Stimulated activated CD4-positive, alpha-beta T cell treated with anti-CD3 and anti-CD28 coated beads, Interleukin-1b, Interleukin-23, amount 100 ng/mL, for 4 hours (primary cell): ENCODE measurements at regions not wholly inside any gene's neighbourhood (a gene's known extent, or its start where the extent isn't known, plus 50 kb on each side); places are given as distances from the start of the nearest gene placed in this dataset.

Experiments
- DNase-seq, 2 donors: peaks; one replicate each; pipeline ENCODE4 v3.0.0-alpha.2; 2020; ENCODE audit warnings: low read depth in 2 of 2

DNA sequence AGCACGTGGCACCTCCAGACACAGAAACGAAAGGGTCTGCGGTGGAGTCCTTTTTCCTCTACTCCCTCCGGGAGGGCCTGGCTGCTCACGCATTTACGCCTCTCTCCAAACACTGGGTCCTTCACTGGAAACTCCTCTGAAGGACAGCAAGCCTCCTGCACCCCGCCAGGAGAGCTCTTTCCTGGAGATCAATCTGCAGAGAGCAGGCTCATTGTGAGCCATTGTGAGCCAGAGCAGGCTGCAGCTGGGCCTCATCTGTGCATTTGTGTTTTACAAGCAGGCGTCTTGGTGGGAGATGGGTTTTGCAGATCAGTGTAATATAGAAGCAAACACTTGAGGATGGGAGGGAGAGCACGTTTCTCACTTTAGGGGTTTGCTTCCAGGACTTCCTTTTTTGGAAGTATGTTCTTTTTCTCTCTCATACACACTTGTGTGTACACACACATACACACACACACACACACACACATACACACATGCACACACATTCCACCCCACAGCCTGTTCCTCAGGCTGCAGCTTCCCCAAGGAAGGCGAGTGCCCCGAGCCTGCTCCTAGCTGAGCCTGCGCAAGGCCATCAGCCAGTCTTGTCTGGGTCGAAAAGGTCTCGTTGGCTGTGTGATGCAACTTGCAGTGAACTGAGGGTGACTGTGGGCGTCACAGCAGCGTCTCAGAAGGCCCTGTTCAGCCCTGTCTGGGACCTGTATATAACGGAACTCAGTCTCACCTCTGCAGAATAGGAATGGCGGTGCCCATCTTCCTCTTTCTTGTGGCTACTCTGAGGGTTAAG is 163.5 kb downstream of the GLI2 start:
- DNase-seq = no peak

DNA sequence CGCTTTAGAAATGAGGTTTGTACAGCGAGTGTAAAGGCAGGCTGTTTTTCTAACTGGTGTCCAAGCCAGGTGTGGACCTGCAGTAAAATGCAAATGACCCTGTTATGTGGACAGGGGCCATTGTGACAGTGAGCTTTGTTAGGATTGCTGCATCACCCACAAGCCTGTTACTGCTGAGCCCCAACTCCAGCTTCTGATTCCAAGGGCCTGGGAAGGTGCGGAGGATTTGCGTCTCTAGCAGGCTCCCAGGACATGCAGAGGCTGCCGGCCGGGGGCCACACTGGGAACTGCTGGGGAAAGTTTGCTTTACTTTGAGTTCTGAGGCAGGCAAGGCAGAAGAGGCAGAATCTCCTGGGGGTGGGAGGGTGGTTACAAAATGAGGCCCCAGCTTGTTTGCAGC is 164.1 kb downstream of the GLI2 start:
- DNase-seq = no peak

- no peak for DNase-seq
Observed at GRCh38 chr2:120901201-120901600, 165.5 kb downstream of the GLI2 start.

DNA sequence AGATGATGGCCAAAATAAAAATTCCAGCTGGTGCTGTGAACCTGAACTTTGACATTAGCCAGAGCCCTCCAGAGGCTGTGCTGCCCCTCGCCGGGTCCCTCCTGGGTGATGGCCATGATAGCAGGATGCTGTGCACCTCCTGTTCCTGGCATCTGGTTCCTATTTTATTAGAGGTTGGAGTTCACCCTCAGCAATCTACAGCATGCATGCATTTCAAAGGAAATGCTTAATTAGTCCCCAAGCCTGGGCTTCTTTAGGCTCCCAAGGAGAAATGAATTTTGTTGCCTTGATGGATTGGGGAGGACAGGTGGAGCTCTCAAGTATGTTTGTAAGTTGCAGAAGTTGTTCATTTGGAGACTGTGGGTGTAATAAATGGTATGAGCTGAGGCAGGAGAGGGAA is 166.9 kb downstream of the GLI2 start:
- DNase-seq = no peak

- DNase-seq = no peak
Observed at GRCh38 chr2:120904379-120904778, 168.7 kb downstream of the GLI2 start.

- DNase-seq = no peak
Observed at GRCh38 chr2:120904830-120905234, 169.2 kb downstream of the GLI2 start.

DNA sequence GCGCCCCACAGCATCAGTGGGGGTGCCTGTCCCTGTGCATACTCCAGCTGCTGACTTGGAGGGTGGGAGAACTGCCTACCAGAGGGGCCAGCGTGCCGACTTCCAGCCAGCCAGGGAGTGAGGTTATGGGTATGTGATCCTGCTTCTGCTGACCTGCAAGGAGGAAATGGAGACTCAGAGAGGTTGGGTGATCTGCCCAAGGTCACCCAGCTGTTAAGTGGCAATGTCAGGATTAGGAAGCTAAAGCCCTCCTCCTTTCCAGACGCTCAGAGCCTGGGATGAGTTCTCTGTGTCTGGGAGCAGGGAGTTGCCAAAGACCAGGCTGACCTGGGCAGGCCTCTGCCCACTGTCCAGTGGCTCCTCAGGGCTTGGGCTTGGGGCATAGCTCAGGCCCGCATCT is 169.6 kb downstream of the GLI2 start:
- no peak for DNase-seq

DNA sequence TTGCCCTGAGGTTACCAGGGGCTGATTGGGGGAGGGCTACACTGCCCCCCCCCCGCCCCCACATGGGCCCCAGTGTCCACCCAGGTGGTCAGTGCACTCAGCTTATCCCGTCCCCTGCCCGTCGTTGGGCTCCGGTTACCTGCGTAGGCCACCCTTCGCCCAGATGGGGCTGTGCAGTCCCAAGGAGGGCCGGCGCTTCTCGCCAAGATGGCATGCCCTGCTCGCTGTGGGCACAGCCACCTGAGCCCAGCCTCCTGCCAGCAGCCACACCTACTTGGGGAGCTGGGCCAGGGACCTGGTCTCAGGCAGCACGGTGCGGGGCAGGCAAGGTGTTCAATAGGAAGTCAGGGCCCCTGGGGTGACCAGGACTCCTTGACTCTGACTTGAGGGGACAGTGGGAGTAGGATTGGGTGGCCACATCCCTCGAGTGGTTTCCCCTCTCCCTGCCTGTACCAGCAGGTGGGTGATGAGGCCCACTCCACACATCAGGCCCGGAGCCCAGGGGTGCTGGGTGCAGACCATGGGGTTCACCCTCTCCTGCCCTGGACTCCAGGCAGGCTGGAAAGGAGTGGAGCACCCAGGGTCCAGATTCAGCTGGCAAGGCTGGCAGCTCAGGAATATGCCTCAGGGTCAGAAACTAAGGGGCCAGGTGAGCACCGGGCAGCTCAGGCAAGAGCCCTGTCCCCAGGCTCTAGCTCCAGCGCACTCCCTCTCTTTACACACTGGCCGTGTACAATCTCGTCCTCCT is 170.3 kb downstream of the GLI2 start:
- no peak for DNase-seq

DNA sequence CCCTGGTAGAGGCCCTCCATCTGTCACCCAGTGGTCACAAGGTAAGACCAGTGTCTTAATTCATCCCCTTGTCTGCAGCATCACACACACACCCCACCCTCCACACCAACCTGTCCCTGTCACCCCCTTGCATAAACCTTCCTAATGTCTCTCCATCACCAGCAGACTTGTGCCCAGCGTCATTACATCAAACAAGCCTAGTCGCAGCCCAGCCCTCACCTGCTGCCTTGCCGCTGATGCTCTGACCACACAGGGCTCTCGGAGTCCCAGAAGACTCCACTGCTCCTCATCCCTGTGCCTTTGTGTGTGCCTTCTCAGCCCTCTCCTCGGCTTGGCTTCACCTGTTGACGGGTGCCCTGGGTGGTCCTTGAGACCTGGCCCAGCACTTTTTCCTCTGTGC is 171.2 kb downstream of the GLI2 start:
- DNase-seq = no peak

DNA sequence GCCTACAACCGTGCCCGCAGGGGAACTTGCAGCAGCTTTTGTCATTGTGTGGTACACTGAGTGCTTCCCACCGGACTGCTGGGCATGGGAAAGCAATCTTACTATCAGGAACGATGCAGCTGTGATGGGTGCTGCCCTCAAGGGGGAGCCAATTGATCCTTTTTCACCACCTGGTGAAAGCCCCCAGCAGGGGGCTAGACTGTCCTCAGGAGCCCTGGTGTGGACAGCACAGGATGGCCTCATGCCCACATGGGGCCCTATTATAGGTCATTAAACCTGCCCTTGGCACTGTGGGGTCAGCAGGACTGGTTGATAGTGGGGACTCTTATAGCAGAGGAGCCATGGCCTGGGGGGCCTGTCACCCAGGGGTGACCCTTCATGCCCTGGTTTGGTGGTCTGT is 172.2 kb downstream of the GLI2 start:
- no peak for DNase-seq

DNA sequence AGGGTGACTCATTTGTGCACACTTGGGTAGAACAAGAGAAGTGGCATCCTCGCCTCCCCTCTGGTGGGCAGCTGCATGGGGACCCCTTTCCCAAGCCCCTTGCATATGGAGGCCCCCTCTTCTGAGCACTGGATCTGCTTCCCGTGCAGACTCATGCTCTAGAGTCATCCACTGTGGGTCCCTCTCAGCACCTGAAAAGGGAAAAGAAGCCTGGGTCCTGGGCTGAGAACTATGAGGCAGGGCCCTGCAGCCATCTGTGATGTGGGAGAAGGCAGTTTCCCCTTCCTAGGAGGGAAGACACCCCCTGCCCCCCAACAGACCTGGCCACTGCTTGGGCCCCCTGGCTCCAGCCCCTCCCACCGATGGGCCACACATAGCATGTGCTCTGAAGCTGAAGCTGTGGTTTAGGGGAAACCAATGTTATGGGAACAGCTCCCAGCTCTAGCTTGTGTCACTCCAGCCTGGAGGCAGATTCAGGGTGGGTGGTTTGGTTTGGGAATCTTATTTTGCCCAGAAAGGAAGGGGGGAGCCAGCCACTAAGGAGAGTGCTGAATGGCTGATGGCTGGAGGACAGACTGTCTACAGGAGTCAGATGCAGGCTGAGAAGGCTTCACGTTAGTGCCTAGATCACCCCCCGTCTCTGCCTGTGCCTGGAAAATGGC is 172.8 kb downstream of the GLI2 start:
- no peak for DNase-seq

DNA sequence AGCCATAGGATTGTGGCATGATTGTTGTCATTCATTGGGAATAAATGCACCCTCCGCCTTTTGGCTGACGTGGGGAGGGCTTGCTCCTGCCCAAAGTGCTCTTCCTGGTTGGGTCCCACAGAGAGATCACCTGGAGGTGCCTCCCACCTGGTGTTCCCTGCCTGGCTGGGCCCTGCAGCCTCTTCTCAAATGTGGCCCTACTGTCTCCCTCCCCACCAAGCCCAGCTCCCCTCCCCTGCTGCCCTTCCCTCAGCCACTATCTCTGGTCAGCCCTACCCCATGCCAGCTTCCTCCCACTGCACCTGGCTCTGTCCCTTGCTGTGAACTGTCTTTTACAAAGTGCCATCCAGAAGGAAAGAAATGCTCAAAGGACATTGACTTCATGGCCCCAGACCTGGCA is 173.4 kb downstream of the GLI2 start:
- no peak for DNase-seq

- DNase-seq = no peak
Observed at GRCh38 chr2:120910164-120910563, 174.5 kb downstream of the GLI2 start.

DNA sequence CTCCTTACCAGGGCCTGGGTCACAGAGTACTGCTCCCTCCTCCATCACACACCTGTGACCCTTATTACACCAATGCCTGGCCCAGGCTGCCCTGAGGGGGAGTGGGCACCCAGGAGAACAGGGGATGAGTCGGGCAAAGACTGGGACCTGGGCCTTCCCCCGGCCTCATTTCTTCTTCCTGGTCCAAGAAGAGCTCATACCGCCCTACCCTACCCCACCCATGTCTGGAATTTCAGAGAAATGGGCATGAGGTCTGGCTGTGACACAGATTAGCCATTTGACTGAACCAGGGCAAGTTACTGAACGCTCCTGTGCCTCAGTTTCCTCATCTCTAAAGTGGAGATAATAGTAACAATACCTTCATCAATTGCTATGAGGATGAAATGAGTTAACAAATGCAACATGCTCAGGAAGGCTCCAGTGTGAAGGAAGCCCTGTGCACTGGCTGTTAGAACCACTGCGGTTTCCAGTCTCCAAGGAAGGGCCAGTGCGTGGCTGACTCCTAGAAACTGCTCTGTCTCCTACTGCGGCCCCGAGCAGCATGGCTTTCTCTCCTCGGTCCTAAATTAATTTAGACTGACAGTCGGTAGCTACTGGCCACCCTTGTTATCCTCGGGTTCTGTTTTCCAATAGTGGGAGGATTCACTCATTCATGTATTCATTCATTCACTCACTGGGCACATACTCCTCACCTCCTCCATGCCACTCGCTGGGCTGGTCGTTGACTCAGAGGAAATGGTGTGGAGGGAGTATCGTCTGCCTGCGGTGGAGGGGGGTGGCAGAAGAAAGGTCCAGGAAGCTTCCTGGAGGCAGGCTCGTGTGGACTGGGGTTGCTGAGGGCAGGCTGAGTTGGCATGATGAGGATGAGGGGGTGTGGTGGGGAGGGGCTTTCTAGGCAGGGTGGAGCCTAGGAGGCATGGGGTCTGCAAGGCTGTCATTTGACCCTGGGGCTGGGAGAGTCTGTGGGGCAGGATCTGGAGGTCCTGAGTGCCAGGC is 175.6 kb downstream of the GLI2 start:
- no peak for DNase-seq

GRCh38 chr2:120912101-120912985 is 176.7 kb downstream of the GLI2 start:
- DNase-seq = no peak

DNA sequence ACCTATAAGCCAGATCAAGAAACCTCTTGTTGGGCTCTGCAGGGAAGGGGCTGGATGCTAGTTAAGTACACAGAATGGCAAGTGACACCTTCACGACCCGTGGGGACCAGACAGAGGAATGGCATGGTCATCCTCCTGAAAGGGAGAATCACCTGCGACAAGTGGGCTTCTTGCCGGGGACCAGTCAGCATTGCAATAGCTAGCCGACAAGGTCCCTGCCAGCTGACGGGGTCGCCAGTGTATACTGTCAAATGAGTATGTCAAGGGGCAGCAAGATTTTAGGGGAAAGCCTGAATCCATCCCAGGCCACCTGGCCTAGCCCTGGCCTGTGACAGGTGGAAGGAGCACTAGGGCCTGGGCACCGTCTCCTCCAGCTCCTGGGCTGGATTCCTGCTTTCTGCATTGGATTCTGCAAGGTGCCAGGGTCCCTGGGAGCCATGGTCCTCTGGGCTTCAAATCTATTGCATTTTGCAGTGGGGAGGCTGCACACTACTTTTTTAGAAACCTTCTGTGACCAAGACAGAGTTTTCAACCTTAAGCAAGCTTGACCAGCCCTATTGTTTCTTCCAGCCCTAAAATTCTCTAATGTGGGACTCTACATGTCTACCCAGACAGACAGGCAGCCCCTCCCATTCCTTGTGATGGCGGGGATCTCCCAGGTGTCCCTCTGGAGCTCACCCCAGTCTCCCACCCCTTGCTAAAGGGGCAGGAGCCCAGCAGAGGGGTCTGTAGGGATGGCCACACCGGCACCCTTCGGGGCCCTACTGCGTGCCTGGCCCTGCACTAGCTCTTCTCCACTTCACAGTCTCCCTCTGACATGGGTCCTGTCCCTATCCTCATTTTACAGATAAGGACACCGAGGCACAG is 178.5 kb downstream of the GLI2 start:
- DNase-seq = no peak

- no peak for DNase-seq
Observed at GRCh38 chr2:120914839-120915521, 179.3 kb downstream of the GLI2 start.

DNA sequence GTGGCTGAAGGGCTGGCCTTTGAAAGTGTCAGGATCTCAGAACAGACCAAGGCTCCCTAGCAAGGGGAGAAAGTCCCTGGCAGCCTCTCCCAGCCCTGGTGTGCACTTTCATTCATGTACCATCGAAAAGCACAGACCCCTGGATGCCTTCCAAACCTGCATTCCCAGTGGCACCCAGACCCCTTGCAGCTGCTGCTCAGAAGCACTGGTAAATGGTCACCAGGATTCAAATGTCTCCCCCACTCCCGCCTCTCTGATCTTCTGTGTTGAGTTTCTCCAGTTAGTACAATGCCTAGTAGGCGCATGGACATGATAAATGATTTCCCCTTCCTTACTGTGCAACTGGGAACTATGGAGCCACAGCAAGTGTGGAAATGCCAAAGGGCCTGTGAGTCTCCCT is 180.0 kb downstream of the GLI2 start:
- DNase-seq = no peak

DNA sequence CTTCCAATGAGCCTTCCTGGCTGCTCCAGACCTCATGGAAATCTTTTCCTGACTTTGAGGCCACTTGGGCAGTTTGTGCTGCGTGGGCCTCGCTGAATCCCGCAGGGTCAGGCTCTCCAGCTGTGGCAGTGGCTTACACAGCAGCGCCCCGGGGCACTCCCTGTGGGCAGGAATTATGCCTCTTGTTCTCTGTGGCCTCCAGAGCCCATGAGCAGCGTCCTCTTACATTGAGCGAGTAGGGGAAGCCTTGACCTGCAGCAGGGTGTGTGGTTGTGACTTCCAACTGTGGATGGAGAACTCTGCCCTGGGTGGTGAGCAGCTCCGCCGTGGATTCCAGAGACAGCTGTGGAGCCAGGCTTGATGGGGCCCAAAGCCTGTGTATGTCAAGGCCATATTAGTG is 180.8 kb downstream of the GLI2 start:
- no peak for DNase-seq
